Keratinocyte (primary cell): ENCODE measurements at regions not wholly inside any gene's neighbourhood (a gene's known extent, or its start where the extent isn't known, plus 50 kb on each side); places are given as distances from the start of the nearest gene placed in this dataset.

ENCODE experiments used
- DNase-seq: peaks from one replicate; pipeline ENCODE4 v3.0.0-alpha.2; 2011; ENCODE audit warnings: low read depth, missing footprints, low spot score
- FAIRE-seq: peaks from 2 replicates; lab custom pipeline; 2011; peaks lifted over from hg19 to GRCh38; lab: Jason Lieb, UNC
- H2AFZ ChIP-seq: 2 replicates; pipeline ENCODE4 v1.6.0; 2012; ENCODE audit warnings: low read length, control low read depth, inconsistent platforms; ENCODE audit not compliant: control insufficient read depth
- H3K27ac ChIP-seq: 2 replicates; pipeline ENCODE4 v1.5.1; 2011; ENCODE audit warnings: low read length; ENCODE audit not compliant: control insufficient read depth, insufficient read depth
- H3K27me3 ChIP-seq: 3 replicates; pipeline ENCODE4 v1.6.0; 2011; ENCODE audit warnings: low read length; ENCODE audit not compliant: control insufficient read depth, insufficient read depth; ENCODE audit errors: extremely low read depth
- H3K36me3 ChIP-seq, 2 experiments: 2 replicates in 1 of 2; 3 replicates in 1 of 2; pipeline ENCODE4 v1.5.1; 2011; ENCODE audit warnings: low read length in 2 of 2, mild to moderate bottlenecking in 1 of 2; ENCODE audit not compliant: control insufficient read depth in 2 of 2, insufficient read depth in 2 of 2; ENCODE audit errors: extremely low read depth in 1 of 2
- H3K4me1 ChIP-seq: 3 replicates; pipeline ENCODE4 v1.5.1; 2011; ENCODE audit warnings: low read length; ENCODE audit not compliant: control insufficient read depth, insufficient read depth; ENCODE audit errors: extremely low read depth
- H3K4me2 ChIP-seq: 3 replicates; pipeline ENCODE4 v1.6.0; 2011; ENCODE audit warnings: low read depth, low read length; ENCODE audit not compliant: control insufficient read depth, insufficient read depth; ENCODE audit errors: extremely low read depth
- H3K4me3 ChIP-seq, 3 experiments: fragments of 200-600 bp in 1 of 3; sonication (generic) in 1 of 3; 2 replicates in 2 of 3; 3 replicates in 1 of 3; pipeline ENCODE4 v1.5.1; 2011 to 2016; ENCODE audit warnings: low read length in 3 of 3, mild to moderate bottlenecking in 3 of 3, control low read depth in 2 of 3, inconsistent platforms in 1 of 3, low read depth in 1 of 3, mixed read lengths in 1 of 3, mixed run types in 1 of 3, moderate library complexity in 1 of 3; ENCODE audit not compliant: control insufficient read depth in 2 of 3, insufficient read depth in 2 of 3; ENCODE audit errors: extremely low read depth in 1 of 3
- H3K79me2 ChIP-seq: 2 replicates; pipeline ENCODE4 v1.6.0; 2012; ENCODE audit warnings: low read length; ENCODE audit not compliant: control insufficient read depth, insufficient read depth
- H3K9ac ChIP-seq: 3 replicates; pipeline ENCODE4 v1.6.0; 2011; ENCODE audit warnings: low read length; ENCODE audit not compliant: control insufficient read depth, insufficient read depth; ENCODE audit errors: extremely low read depth
- H3K9me1 ChIP-seq: 3 replicates; pipeline ENCODE4 v1.6.0; 2011; ENCODE audit warnings: low read length; ENCODE audit not compliant: control insufficient read depth, insufficient read depth; ENCODE audit errors: extremely low read depth
- H3K9me3 ChIP-seq: 2 replicates; pipeline ENCODE4 v1.5.1; 2012; ENCODE audit warnings: low read depth, low read length; ENCODE audit not compliant: control insufficient read depth
- H4K20me1 ChIP-seq: 3 replicates; pipeline ENCODE4 v1.6.0; 2011; ENCODE audit warnings: low read length; ENCODE audit not compliant: control insufficient read depth, insufficient read depth; ENCODE audit errors: extremely low read depth
- CTCF ChIP-seq, 3 experiments: IDR thresholded peaks in 1 of 3; conservative IDR thresholded peaks in 1 of 3; optimal IDR thresholded peaks in 1 of 3; 2 replicates in 2 of 3; 3 replicates in 1 of 3; pipeline versions ENCODE3 to v1.5.1; 2011; ENCODE audit warnings: low read length in 3 of 3, mild to moderate bottlenecking in 3 of 3, moderate library complexity in 2 of 3, control low read depth in 1 of 3, inconsistent platforms in 1 of 3; ENCODE audit not compliant: insufficient read depth in 2 of 3; ENCODE audit errors: extremely low read depth in 1 of 3
- EZH2 ChIP-seq: IDR thresholded peaks from one replicate; pipeline ENCODE4 v1.6.1; 2012; ENCODE audit warnings: inconsistent platforms, mild to moderate bottlenecking, low read length, moderate library complexity
- dilution Hi-C: fragments of 300-500 bp; cut with MboI; formaldehyde crosslinking; loops from one replicate; pipeline ENCODE4 v1.7.0; 2020; ENCODE audit warnings: low sequenced_read_pairs; ENCODE audit not compliant: extremely low pct_ligation_motif_present

DNA sequence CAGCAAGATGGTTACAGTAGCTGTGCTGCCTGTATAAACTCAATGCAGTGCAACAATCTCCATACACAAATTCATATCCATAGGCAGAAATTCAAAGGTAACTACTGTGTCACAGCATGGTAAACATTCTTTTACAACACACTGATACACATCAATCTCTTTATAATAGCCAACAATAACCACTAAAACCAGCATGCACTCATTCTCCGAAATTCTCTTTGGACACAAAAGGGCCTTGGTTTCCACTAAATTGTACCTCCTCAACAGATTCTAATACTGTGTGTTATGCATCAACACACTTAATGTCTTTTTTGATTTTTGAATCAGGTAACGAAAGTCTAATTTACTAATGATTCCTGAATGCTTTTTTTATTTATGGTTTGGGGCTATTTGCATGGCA, 1323.7 kb downstream of the GRIK2 start:
- Histone ChIP-seq H3K27me3 (no peaks in the 10 kb centered on the region), H3K36me3 (no peaks in the 10 kb centered on the region), H3K9me3 (no peaks in the 10 kb centered on the region), H3K4me2 (no peak overlapping the region), H3K4me1 (no peaks in the 10 kb centered on the region), H3K4me3 (no peak overlapping the region), H3K79me2 (no peaks in the 10 kb centered on the region), H2AFZ (no peak overlapping the region), H3K27ac (no peak overlapping the region), H3K9ac (no peak overlapping the region), H4K20me1 (no peaks in the 10 kb centered on the region), H3K9me1 (no peaks in the 10 kb centered on the region)
- TF ChIP-seq EZH2, result no peak
- no peak for TF ChIP-seq CTCF (optimal IDR thresholded peaks at IDR 0.05 in 1 of 3, IDR thresholded peaks at IDR 0.05 in 1 of 3, conservative IDR thresholded peaks at IDR 0.05 in 1 of 3; ENCODE audit: extremely low read depth in 1 of 3, insufficient read depth in 2 of 3, low read length in 3 of 3)
- FAIRE-seq, result no peak
- dilution Hi-C loops, result no loop called here
- no peak for DNase-seq

DNA sequence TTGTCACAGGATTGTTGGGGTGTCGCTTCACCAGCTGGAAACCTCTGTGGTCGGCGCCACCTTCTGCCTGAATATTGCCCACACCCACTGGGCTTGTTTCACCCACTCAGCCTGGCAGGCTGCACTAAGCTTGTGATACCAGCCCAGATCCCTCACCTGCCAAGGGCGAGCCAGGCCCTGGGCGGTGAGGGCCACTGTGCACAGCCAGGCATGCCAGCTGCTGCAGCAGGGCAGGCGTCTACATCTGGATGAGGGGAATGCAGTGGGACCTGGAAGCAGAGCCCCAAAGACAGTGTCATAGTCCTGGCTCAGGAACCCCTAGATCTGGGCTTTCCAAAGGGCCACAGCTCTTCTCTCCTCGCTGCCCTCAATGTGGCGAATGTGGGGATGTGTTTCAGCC, 1307.5 kb downstream of the GRIK2 start:
- no peak for DNase-seq
- no peak overlapping the region for H3K4me2 ChIP-seq
- H3K36me3 ChIP-seq, result no peaks in the 10 kb centered on the region
- H3K27me3 ChIP-seq, result no peaks in the 10 kb centered on the region
- dilution Hi-C loops, result no loop called here
- no peak for FAIRE-seq
- no peak overlapping the region for H3K9ac ChIP-seq
- no peaks in the 10 kb centered on the region for H3K4me1 ChIP-seq
- no peaks in the 10 kb centered on the region for H3K79me2 ChIP-seq
- H2AFZ ChIP-seq, result no peak overlapping the region
- TF ChIP-seq CTCF (optimal IDR thresholded peaks at IDR 0.05 in 1 of 3, IDR thresholded peaks at IDR 0.05 in 1 of 3, conservative IDR thresholded peaks at IDR 0.05 in 1 of 3; ENCODE audit: extremely low read depth in 1 of 3, insufficient read depth in 2 of 3, low read length in 3 of 3) (no peak), EZH2 (no peak)
- no peaks in the 10 kb centered on the region for H4K20me1 ChIP-seq
- H3K9me3 ChIP-seq, result no peaks in the 10 kb centered on the region
- H3K4me3 ChIP-seq, result no peak overlapping the region
- H3K27ac ChIP-seq, result no peak overlapping the region
- H3K9me1 ChIP-seq, result no peaks in the 10 kb centered on the region
